Type B pancreatic cell (in vitro differentiated cells): ENCODE measurements at regions not wholly inside any gene's neighbourhood (a gene's known extent, or its start where the extent isn't known, plus 50 kb on each side); places are given as distances from the start of the nearest gene placed in this dataset.

Experiments used
- DNase-seq: peaks from one replicate; pipeline ENCODE4 v3.0.0; 2021; ENCODE audit warnings: mixed read lengths; ENCODE audit not compliant: unreplicated experiment; ENCODE audit errors: extremely low spot score
- H3K27ac Mint-ChIP-seq: 2 replicates; pipeline ENCODE4 v1.8.0; 2021; ENCODE audit warnings: mild to moderate bottlenecking, mixed read lengths
- H3K27me3 Mint-ChIP-seq: 2 replicates; pipeline ENCODE4 v1.8.0; 2021; ENCODE audit warnings: mixed read lengths
- H3K36me3 Mint-ChIP-seq: 2 replicates; pipeline ENCODE4 v1.8.0; 2021; ENCODE audit warnings: mixed read lengths
- H3K4me1 Mint-ChIP-seq: one replicate; pipeline ENCODE4 v1.8.0; 2021; ENCODE audit warnings: mixed read lengths; ENCODE audit not compliant: unreplicated experiment
- H3K4me3 Mint-ChIP-seq: 2 replicates; pipeline ENCODE4 v1.8.0; 2021; ENCODE audit warnings: mild to moderate bottlenecking, mixed read lengths
- H3K9me3 Mint-ChIP-seq: 2 replicates; pipeline ENCODE4 v1.8.0; 2021; ENCODE audit warnings: mixed read lengths
- CTCF ChIP-seq: fragments of 200-600 bp; sonication (generic); conservative IDR thresholded peaks from 2 replicates; pipeline ENCODE4 v1.5.0; 2021; ENCODE audit warnings: antibody characterized with exemption, mild to moderate bottlenecking

GRCh38 chr9:108549184-108549583 lies 306.6 kb downstream of the ACTL7B start:
- no peak for DNase-seq
- Mint-ChIP-seq H3K36me3 (no peaks in the 10 kb centered on the region), H3K27ac (peak overlapping the region; percentile 38), H3K4me1 (peaks cover 23% of the 10 kb centered on the region), H3K27me3 (peaks cover 4% of the 10 kb centered on the region), H3K4me3 (no peak overlapping the region), H3K9me3 (peaks cover 11% of the 10 kb centered on the region)
- TF ChIP-seq CTCF, result no peak

- H3K36me3 Mint-ChIP-seq, result no peaks in the 10 kb centered on the region
- H3K9me3 Mint-ChIP-seq, result peaks cover 9% of the 10 kb centered on the region
- H3K27ac Mint-ChIP-seq, result no peak overlapping the region
- H3K4me3 Mint-ChIP-seq, result no peak overlapping the region
- no peak for TF ChIP-seq CTCF
- no peak for DNase-seq
- H3K27me3 Mint-ChIP-seq, result peaks cover 4% of the 10 kb centered on the region
- peaks cover 25% of the 10 kb centered on the region for H3K4me1 Mint-ChIP-seq
Measured at GRCh38 chr9:108547411-108548135, 308.2 kb downstream of the ACTL7B start.

- Mint-ChIP-seq H3K9me3 (peaks cover 8% of the 10 kb centered on the region), H3K4me3 (no peak overlapping the region), H3K4me1 (peaks cover 20% of the 10 kb centered on the region), H3K27ac (no peak overlapping the region), H3K36me3 (no peaks in the 10 kb centered on the region), H3K27me3 (peaks cover 7% of the 10 kb centered on the region)
- no peak for TF ChIP-seq CTCF
- DNase-seq, result no peak
Measured at GRCh38 chr9:108546215-108546614, 309.6 kb downstream of the ACTL7B start.

- Mint-ChIP-seq H3K4me3 (no peak overlapping the region), H3K27ac (no peak overlapping the region), H3K4me1 (peaks cover 12% of the 10 kb centered on the region), H3K36me3 (no peaks in the 10 kb centered on the region), H3K9me3 (peaks cover 8% of the 10 kb centered on the region), H3K27me3 (peaks cover 8% of the 10 kb centered on the region)
- no peak for TF ChIP-seq CTCF
- no peak for DNase-seq
Measured at GRCh38 chr9:108545436-108545835, 310.4 kb downstream of the ACTL7B start.

GRCh38 chr9:108544866-108545265 lies 310.9 kb downstream of the ACTL7B start:
- no peak for DNase-seq
- Mint-ChIP-seq H3K4me1 (peaks cover 10% of the 10 kb centered on the region), H3K4me3 (no peak overlapping the region), H3K27ac (no peak overlapping the region), H3K9me3 (peaks cover 8% of the 10 kb centered on the region), H3K27me3 (peaks cover 8% of the 10 kb centered on the region), H3K36me3 (no peaks in the 10 kb centered on the region)
- no peak for TF ChIP-seq CTCF
